Peyer's patch (tissue), 4 donors: ENCODE measurements at regions not wholly inside any gene's neighbourhood (a gene's known extent, or its start where the extent isn't known, plus 50 kb on each side); places are given as distances from the start of the nearest gene placed in this dataset.

Source experiments
- DNase-seq, 3 donors: peaks; one replicate each; pipeline ENCODE4 v3.0.0-alpha.2; 2017 to 2019
- H3K27ac ChIP-seq, 4 donors: fragments of 200-600 bp; sonication (generic); one replicate each; pipeline ENCODE4 v1.5.1; 2016 to 2019
- H3K27me3 ChIP-seq, 2 donors: fragments of 200-600 bp; sonication (generic); one replicate each; pipeline ENCODE4 v1.5.1; 2019
- H3K36me3 ChIP-seq, 3 donors: fragments of 200-600 bp; sonication (generic); one replicate each; pipeline ENCODE4 v1.5.1; 2016 to 2019
- H3K4me1 ChIP-seq, 4 donors: fragments of 200-600 bp; sonication (generic); one replicate each; pipeline ENCODE4 v1.5.1; 2016 to 2019
- H3K4me3 ChIP-seq, 4 donors: fragments of 200-600 bp; sonication (generic); 1 replicate in 3 of 4; 2 replicates in 1 of 4; pipeline ENCODE4 v1.5.1; 2016 to 2019; ENCODE audit warnings: mild to moderate bottlenecking in 1 of 4
- H3K9me3 ChIP-seq, 4 donors: fragments of 200-600 bp; sonication (generic); one replicate each; pipeline ENCODE4 v1.5.1; 2016 to 2019; ENCODE audit warnings: mild to moderate bottlenecking in 1 of 4
- POLR2A ChIP-seq, 2 donors: fragments of 450-650 bp; IDR thresholded peaks; one replicate each; pipeline ENCODE4 v1.5.1; 2017; ENCODE audit warnings: antibody characterized with exemption in 2 of 2, mild to moderate bottlenecking in 2 of 2, moderate library complexity in 2 of 2
- TF ChIP-seq, protein P1 (sequence below), 6 experiments: fragments of 450-650 bp in 4 of 6; fragments of 200-600 bp in 2 of 6; sonication (generic) in 1 of 6; IDR thresholded peaks; one replicate each; pipeline ENCODE4 v1.5.1; 2017 to 2019; ENCODE audit warnings: antibody characterized with exemption in 6 of 6, mild to moderate bottlenecking in 3 of 6, moderate library complexity in 1 of 6

DNA sequence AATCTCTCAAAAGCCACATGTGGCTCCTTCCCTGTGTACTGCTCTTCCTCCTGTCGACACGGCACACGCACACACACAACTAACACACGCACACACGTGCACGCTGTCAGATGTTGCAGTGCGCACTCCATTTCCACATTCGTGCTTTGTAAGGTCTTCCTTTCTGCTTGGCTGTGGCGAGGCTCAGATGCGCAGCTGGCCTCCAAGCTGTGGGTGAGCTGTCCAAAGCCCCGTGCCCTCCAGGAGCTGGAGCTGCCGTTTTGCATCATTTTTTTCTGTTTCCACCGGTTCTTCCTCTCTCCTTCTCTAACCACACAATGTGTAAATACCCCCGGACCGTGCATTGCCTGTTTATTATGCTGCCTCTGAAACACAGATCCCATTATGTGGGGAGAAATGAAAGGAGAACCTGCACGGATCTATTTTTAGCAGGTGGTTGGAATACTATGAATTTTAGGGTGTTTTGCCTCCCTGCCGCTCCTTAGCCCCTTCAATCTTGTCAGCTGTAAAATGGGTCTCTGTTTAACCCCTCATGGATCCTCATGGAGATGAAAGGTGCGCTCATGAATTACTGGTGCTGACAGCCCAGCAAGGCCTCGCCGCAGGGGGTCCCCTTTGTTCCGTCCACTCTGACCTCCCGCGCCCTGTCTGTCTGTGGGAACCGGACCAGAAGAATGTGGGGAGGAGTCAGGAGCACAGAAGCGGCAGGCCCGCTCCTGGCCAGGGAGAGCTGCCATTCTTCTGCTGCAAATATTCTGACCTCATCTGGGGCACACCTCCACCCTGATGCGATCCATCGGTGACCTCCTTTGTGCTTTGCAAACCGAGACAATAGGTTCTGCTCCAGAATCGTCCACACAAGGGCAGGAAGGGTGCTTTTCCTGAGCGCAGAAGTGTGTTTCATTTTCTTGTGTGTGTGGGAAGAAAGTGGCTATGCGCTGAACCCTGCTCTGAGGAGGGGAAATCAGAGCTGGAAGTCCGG lies 137.7 kb downstream of the SOX1 start:
- H3K27me3 ChIP-seq: no peaks in the 10 kb centered on the region
- H3K4me1 ChIP-seq: no peaks in the 10 kb centered on the region
- no peak overlapping the region for H3K27ac ChIP-seq
- H3K9me3 ChIP-seq: no peaks in the 10 kb centered on the region
- no peaks in the 10 kb centered on the region for H3K36me3 ChIP-seq
- DNase-seq: no peak
- H3K4me3 ChIP-seq: no peak overlapping the region
- no peak for TF ChIP-seq POLR2A (IDR thresholded peaks at IDR 0.05)
- TF ChIP-seq, protein P1, sequence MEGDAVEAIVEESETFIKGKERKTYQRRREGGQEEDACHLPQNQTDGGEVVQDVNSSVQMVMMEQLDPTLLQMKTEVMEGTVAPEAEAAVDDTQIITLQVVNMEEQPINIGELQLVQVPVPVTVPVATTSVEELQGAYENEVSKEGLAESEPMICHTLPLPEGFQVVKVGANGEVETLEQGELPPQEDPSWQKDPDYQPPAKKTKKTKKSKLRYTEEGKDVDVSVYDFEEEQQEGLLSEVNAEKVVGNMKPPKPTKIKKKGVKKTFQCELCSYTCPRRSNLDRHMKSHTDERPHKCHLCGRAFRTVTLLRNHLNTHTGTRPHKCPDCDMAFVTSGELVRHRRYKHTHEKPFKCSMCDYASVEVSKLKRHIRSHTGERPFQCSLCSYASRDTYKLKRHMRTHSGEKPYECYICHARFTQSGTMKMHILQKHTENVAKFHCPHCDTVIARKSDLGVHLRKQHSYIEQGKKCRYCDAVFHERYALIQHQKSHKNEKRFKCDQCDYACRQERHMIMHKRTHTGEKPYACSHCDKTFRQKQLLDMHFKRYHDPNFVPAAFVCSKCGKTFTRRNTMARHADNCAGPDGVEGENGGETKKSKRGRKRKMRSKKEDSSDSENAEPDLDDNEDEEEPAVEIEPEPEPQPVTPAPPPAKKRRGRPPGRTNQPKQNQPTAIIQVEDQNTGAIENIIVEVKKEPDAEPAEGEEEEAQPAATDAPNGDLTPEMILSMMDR (IDR thresholded peaks at IDR 0.05): no peak

DNA sequence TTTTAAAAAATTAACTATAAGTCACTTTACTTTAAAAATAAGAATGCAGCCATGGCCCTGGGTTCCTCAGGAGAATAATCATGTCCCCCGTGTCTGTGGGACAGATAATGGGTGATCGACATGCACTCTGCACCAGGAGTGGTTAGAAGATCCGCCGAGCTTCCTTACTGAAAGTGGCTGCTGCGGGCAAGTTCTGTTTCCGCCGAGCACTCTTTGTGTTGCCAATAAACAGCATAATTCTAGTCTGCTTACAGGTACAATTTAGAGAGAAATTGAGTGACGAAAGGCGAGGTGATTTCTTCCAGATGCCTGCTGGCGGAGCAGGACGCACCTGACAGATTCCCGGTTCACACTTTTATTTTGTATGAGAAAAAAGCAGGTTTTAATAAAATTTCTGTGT lies 139.0 kb downstream of the SOX1 start:
- Histone ChIP-seq H3K4me1 (no peaks in the 10 kb centered on the region), H3K4me3 (no peak overlapping the region), H3K36me3 (no peaks in the 10 kb centered on the region), H3K27ac (no peak overlapping the region), H3K27me3 (no peaks in the 10 kb centered on the region), H3K9me3 (no peaks in the 10 kb centered on the region)
- TF ChIP-seq, protein P1 (IDR thresholded peaks at IDR 0.05): no peak
- no peak for TF ChIP-seq POLR2A (IDR thresholded peaks at IDR 0.05)
- no peak for DNase-seq

DNA sequence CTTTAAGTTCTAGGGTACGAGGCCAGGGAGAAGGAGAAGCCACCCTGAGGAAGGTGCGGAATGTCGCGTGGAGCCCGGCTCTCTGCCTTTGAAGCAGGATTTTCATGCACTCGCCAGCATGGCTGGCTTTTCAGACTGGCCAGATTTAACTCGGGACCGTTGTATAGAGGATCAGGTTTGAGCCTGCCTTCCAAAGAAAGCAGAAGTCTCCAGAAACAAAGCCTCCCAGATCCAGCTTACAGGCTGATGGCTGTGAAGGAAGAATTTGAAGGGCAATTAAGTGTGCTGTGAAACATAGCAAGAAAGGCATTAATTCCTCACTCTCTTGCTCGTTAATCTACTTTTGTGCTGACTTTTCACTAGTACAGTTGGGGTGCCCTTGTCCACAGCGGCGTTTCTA lies 140.2 kb downstream of the SOX1 start:
- TF ChIP-seq, protein P1 (IDR thresholded peaks at IDR 0.05): no peak
- TF ChIP-seq POLR2A (IDR thresholded peaks at IDR 0.05): no peak
- Histone ChIP-seq H3K4me1 (no peaks in the 10 kb centered on the region), H3K9me3 (no peaks in the 10 kb centered on the region), H3K36me3 (no peaks in the 10 kb centered on the region), H3K4me3 (no peak overlapping the region), H3K27me3 (no peaks in the 10 kb centered on the region), H3K27ac (no peak overlapping the region)
- DNase-seq: no peak

DNA sequence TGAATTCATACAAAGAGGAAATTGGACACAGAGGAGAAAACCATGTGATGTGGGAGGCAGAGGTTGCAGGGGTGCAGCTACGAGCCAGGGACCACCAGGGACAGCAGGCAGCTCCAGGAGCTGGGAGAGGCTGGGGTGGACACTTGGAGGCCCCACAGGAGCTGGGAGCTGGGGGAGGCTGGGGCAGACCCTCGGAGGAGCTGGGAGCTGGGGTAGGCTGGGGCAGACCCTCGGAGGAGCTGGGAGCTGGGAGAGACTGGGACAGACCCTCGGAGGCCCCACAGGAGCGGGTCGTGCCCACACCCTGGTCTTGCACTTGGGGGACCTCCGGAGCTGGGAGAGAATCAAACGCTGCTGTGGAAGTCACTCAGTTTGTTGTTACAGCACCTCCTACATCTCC lies 141.7 kb downstream of the SOX1 start:
- no peak for DNase-seq
- no peak overlapping the region for H3K27ac ChIP-seq
- TF ChIP-seq, protein P1 (IDR thresholded peaks at IDR 0.05): no peak
- TF ChIP-seq POLR2A (IDR thresholded peaks at IDR 0.05): no peak
- no peaks in the 10 kb centered on the region for H3K36me3 ChIP-seq
- no peaks in the 10 kb centered on the region for H3K27me3 ChIP-seq
- no peaks in the 10 kb centered on the region for H3K9me3 ChIP-seq
- H3K4me3 ChIP-seq: no peak overlapping the region
- H3K4me1 ChIP-seq: no peaks in the 10 kb centered on the region

DNA sequence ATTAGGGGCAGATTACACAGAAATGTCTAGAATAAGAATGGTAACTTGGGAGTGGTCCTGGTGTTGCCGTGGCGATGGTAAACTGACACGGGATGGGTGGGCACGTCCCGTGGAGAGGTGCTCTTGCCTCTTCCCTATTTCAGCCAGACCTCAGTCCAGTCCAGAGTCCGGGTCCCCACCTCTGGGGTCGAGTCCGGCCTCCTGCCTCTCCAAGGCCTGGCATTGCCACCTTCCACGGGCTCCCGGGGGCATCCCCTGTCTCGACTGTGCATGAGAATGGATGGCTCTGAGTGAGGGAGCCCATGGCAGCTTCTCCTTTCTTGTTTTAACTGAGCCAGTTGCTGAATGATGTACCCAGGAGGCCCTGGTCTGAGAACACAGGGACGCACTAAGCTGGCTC lies 142.3 kb downstream of the SOX1 start:
- Histone ChIP-seq H3K4me1 (no peaks in the 10 kb centered on the region), H3K36me3 (no peaks in the 10 kb centered on the region), H3K27ac (no peak overlapping the region), H3K9me3 (no peaks in the 10 kb centered on the region), H3K27me3 (no peaks in the 10 kb centered on the region), H3K4me3 (no peak overlapping the region)
- no peak for TF ChIP-seq POLR2A (IDR thresholded peaks at IDR 0.05)
- TF ChIP-seq, protein P1 (IDR thresholded peaks at IDR 0.05): no peak
- DNase-seq: no peak
